Peyer's patch (tissue), 4 donors: ENCODE measurements at regions not wholly inside any gene's neighbourhood (a gene's known extent, or its start where the extent isn't known, plus 50 kb on each side); places are given as distances from the start of the nearest gene placed in this dataset.

Source experiments
- DNase-seq, 3 donors: peaks; one replicate each; pipeline ENCODE4 v3.0.0-alpha.2; 2017 to 2019
- H3K27ac ChIP-seq, 4 donors: fragments of 200-600 bp; sonication (generic); one replicate each; pipeline ENCODE4 v1.5.1; 2016 to 2019
- H3K27me3 ChIP-seq, 2 donors: fragments of 200-600 bp; sonication (generic); one replicate each; pipeline ENCODE4 v1.5.1; 2019
- H3K36me3 ChIP-seq, 3 donors: fragments of 200-600 bp; sonication (generic); one replicate each; pipeline ENCODE4 v1.5.1; 2016 to 2019
- H3K4me1 ChIP-seq, 4 donors: fragments of 200-600 bp; sonication (generic); one replicate each; pipeline ENCODE4 v1.5.1; 2016 to 2019
- H3K4me3 ChIP-seq, 4 donors: fragments of 200-600 bp; sonication (generic); 1 replicate in 3 of 4; 2 replicates in 1 of 4; pipeline ENCODE4 v1.5.1; 2016 to 2019; ENCODE audit warnings: mild to moderate bottlenecking in 1 of 4
- H3K9me3 ChIP-seq, 4 donors: fragments of 200-600 bp; sonication (generic); one replicate each; pipeline ENCODE4 v1.5.1; 2016 to 2019; ENCODE audit warnings: mild to moderate bottlenecking in 1 of 4
- POLR2A ChIP-seq, 2 donors: fragments of 450-650 bp; IDR thresholded peaks; one replicate each; pipeline ENCODE4 v1.5.1; 2017; ENCODE audit warnings: antibody characterized with exemption in 2 of 2, mild to moderate bottlenecking in 2 of 2, moderate library complexity in 2 of 2
- TF ChIP-seq, protein P1 (sequence below), 6 experiments: fragments of 450-650 bp in 4 of 6; fragments of 200-600 bp in 2 of 6; sonication (generic) in 1 of 6; IDR thresholded peaks; one replicate each; pipeline ENCODE4 v1.5.1; 2017 to 2019; ENCODE audit warnings: antibody characterized with exemption in 6 of 6, mild to moderate bottlenecking in 3 of 6, moderate library complexity in 1 of 6

DNA sequence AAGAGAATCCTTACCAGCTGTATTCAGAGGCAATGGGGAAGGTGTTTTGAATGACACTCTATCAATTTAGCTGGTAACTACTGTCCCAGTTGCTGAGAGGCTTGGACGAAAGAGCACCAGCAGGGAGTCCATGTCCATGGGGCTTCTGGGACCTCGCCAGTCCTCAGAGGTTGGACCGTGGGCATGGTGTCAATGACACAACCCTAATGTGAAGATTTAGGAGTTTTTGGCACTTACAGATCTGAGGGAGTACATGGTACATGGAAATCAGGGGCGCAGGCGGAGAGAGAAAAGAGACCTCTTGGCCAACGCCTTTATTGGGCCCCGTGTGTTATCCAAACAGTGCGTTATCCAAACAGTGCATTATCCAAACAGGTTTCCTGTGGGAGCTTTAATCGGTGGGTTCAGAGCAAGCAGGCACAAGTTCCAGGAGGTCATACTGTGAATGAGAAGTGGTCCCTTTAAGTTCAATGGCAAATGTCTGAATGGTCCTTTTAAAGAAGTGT, 169.1 kb upstream of the B3GAT1 start:
- no peak overlapping the region for H3K4me3 ChIP-seq
- no peak for DNase-seq
- H3K36me3 ChIP-seq = no peaks in the 10 kb centered on the region
- H3K9me3 ChIP-seq = no peaks in the 10 kb centered on the region
- no peak overlapping the region for H3K27ac ChIP-seq
- no peaks in the 10 kb centered on the region for H3K27me3 ChIP-seq
- TF ChIP-seq POLR2A (IDR thresholded peaks at IDR 0.05) = no peak
- TF ChIP-seq, protein P1, sequence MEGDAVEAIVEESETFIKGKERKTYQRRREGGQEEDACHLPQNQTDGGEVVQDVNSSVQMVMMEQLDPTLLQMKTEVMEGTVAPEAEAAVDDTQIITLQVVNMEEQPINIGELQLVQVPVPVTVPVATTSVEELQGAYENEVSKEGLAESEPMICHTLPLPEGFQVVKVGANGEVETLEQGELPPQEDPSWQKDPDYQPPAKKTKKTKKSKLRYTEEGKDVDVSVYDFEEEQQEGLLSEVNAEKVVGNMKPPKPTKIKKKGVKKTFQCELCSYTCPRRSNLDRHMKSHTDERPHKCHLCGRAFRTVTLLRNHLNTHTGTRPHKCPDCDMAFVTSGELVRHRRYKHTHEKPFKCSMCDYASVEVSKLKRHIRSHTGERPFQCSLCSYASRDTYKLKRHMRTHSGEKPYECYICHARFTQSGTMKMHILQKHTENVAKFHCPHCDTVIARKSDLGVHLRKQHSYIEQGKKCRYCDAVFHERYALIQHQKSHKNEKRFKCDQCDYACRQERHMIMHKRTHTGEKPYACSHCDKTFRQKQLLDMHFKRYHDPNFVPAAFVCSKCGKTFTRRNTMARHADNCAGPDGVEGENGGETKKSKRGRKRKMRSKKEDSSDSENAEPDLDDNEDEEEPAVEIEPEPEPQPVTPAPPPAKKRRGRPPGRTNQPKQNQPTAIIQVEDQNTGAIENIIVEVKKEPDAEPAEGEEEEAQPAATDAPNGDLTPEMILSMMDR (IDR thresholded peaks at IDR 0.05) = no peak
- H3K4me1 ChIP-seq = peaks cover 0 to 21% (median 2%) of the 10 kb centered on the region in 4 donors

- no peak for DNase-seq
- no peaks in the 10 kb centered on the region for H3K27me3 ChIP-seq
- H3K27ac ChIP-seq = no peak overlapping the region
- peaks cover 0 to 16% (median 0%) of the 10 kb centered on the region in 4 donors for H3K4me1 ChIP-seq
- H3K9me3 ChIP-seq = no peaks in the 10 kb centered on the region
- no peaks in the 10 kb centered on the region for H3K36me3 ChIP-seq
- no peak overlapping the region for H3K4me3 ChIP-seq
- TF ChIP-seq, protein P1 (IDR thresholded peaks at IDR 0.05) = no peak
- no peak for TF ChIP-seq POLR2A (IDR thresholded peaks at IDR 0.05)
Observed at GRCh38 chr11:134580610-134580975, 168.6 kb upstream of the B3GAT1 start.

DNA sequence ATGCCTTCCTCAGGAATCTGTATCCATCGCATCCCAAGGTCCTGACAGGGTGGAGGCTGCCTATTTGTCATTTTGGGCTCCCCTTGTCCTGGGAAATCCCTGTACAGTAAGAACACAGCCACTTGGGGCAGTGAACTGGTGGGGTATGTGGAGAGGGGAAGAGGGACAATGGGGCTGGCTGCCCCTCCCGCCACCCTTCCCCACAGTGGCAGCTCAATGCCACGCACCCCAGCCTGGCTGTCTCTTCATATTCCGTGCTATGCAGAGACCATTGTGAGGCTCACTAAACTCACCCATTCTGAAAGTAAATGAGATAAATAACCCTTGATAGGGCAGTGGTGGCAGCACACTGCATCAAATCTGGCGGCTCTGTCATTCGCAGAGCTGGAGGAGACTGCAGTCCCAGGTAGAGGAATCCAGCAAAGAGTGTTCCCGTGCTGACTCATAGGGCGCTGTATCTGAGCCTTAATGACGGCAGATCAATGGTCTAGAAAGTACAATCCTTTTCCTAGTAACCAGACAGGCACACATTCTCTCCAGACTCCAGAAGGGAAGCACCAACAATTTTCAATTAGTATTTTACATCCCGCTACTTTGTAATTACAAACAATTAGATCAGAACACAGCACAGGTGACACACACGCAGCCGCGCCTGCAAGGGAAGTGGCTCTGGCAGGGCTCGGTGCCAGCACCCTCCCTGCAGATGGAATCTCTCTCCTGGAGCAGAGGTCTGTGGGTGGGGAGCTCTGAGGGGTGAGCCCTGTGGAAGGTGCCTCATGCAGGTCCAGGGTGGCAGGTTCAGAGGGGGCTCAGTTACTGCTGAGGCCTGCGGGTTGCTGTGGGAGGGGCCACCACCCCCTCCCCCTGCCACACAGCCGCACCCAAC, 167.9 kb upstream of the B3GAT1 start:
- Histone ChIP-seq H3K4me3 (no peak overlapping the region), H3K27ac (no peak overlapping the region), H3K4me1 (peaks cover 0 to 11% (median 0%) of the 10 kb centered on the region in 4 donors), H3K36me3 (no peaks in the 10 kb centered on the region), H3K27me3 (no peaks in the 10 kb centered on the region), H3K9me3 (no peaks in the 10 kb centered on the region)
- no peak for TF ChIP-seq POLR2A (IDR thresholded peaks at IDR 0.05)
- TF ChIP-seq, protein P1 (IDR thresholded peaks at IDR 0.05) = no peak
- peak in 2 of 3 donors; percentile 68 to 72 for DNase-seq

DNA sequence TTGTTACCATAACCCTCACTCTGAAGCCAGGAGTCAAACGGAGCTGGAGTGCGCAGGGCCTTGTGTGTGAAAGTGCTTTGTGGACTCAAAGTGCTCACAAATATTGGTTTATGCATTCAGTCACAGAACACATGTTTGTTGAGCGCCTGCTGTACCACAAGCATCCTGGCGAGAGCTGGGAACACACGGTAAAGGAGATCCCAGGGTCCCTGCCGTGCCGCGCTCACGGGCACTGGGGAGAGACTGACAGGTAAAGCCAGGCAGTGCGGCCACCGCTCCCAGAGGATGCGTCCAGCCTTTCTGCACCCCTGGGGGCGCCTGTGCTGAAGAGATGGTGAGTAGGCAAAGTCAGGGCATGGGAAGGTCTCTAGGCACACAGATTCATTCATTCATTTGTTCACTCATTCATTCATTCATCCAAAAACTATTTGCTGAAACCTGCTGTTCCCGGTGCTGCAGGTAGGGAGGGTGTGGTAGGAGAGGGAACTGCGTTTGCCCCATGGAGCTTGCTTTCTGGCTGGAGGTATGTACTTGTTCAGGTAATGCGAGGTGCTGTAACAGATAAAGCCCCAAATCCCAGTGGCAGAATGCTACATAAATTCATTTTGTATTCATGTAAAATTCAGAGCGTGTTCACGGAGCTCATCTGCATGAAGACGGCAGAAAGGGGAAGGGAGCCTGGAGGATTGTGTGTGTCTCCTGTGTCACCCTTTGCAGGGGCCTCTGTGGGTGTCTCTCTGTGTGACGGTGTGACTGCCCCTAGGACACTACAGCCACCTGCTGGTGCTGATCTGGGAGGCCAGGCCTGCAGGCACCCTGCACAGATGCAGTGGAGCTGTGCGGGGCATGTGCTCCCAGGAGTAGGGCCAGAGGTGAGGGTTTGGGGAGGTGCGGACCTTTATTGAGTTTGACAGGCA, 167.0 kb upstream of the B3GAT1 start:
- Histone ChIP-seq H3K36me3 (no peaks in the 10 kb centered on the region), H3K4me3 (no peak overlapping the region), H3K27ac (no peak overlapping the region), H3K4me1 (peaks cover 0 to 2% (median 0%) of the 10 kb centered on the region in 4 donors), H3K27me3 (no peaks in the 10 kb centered on the region), H3K9me3 (no peaks in the 10 kb centered on the region)
- no peak for DNase-seq
- TF ChIP-seq, protein P1 (IDR thresholded peaks at IDR 0.05) = peak in 2 of 6 experiments; percentile 18
- no peak for TF ChIP-seq POLR2A (IDR thresholded peaks at IDR 0.05)

DNA sequence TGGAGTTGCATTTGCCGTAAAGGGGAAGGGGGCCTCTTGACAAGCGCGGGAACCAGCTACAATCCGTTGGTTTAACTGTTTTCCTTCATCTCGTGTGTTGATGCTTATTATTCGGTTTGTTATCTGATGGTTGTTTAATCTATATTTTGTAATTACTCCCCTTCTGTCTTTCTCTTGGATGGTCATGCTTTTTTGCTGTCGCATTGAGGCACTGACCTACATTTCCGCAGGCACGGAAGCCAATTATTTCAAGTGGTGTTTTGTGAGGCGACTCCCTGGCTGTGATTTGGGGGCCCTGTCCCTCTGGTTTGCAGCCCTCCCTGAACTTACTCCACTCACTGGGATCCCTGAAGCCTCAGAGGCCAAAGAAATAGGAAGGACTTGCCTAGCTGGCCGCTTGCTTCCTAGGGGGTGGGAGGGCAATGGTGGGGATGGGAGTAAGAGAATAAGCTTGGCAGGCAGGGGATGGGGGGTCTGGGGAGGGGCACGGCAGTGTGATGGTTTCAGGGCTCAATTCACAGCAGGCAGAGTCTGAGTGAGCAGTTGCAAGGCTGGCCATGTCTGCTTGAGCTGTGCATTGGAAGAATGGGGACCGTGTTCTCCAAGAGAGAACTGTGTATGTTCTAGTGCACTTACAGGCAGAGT, 165.8 kb upstream of the B3GAT1 start:
- TF ChIP-seq POLR2A (IDR thresholded peaks at IDR 0.05) = no peak
- TF ChIP-seq, protein P1 (IDR thresholded peaks at IDR 0.05) = no peak
- DNase-seq = no peak
- no peak overlapping the region for H3K27ac ChIP-seq
- no peaks in the 10 kb centered on the region for H3K4me1 ChIP-seq
- H3K9me3 ChIP-seq = no peaks in the 10 kb centered on the region
- H3K27me3 ChIP-seq = no peaks in the 10 kb centered on the region
- H3K4me3 ChIP-seq = no peak overlapping the region
- no peaks in the 10 kb centered on the region for H3K36me3 ChIP-seq
